GM19324 (cell line): ENCODE measurements at regions not wholly inside any gene's neighbourhood (a gene's known extent, or its start where the extent isn't known, plus 50 kb on each side); places are given as distances from the start of the nearest gene placed in this dataset.

Experiments used
- ATAC-seq: cut with Tn5 transposase; IDR thresholded peaks from one replicate; pipeline ENCODE4 v1.9.1; 2021; ENCODE audit warnings: mild to moderate bottlenecking, moderate library complexity; ENCODE audit not compliant: unreplicated experiment, low FRiP score

- no peak for ATAC-seq
These were observed 76.3 kb downstream of the MRPL14 start for GRCh38 chr6:44050872-44051505.

GRCh38 chr6:44049989-44050871 is 77.0 kb downstream of the MRPL14 start:
- ATAC-seq, result no peak

- no peak for ATAC-seq
These were observed 77.9 kb downstream of the MRPL14 start for GRCh38 chr6:44049163-44049988.

GRCh38 chr6:44048277-44048676 is 79.0 kb downstream of the MRPL14 start:
- no peak for ATAC-seq

GRCh38 chr6:44047801-44048200 is 79.5 kb downstream of the MRPL14 start:
- ATAC-seq, result no peak

- ATAC-seq, result no peak
These were observed 80.1 kb downstream of the MRPL14 start for GRCh38 chr6:44047179-44047546.

- ATAC-seq, result no peak
These were observed 80.6 kb downstream of the MRPL14 start for GRCh38 chr6:44046516-44047178.

GRCh38 chr6:44045672-44046015 is 81.6 kb downstream of the MRPL14 start:
- ATAC-seq, result no peak

GRCh38 chr6:44044940-44045671 is 82.1 kb downstream of the MRPL14 start:
- no peak for ATAC-seq

- ATAC-seq, result no peak
These were observed 83.1 kb downstream of the MRPL14 start for GRCh38 chr6:44044154-44044539.

GRCh38 chr6:44043479-44044153 is 83.6 kb downstream of the MRPL14 start:
- no peak for ATAC-seq

- no peak for ATAC-seq
These were observed 84.2 kb downstream of the MRPL14 start for GRCh38 chr6:44042989-44043478.

- ATAC-seq, result no peak
These were observed 84.8 kb downstream of the MRPL14 start for GRCh38 chr6:44042261-44042988.

- ATAC-seq, result no peak
These were observed 85.6 kb downstream of the MRPL14 start for GRCh38 chr6:44041461-44042260.

- ATAC-seq, result no peak
These were observed 86.5 kb downstream of the MRPL14 start for GRCh38 chr6:44040786-44041185.

GRCh38 chr6:44039839-44040350 is 87.4 kb downstream of the MRPL14 start:
- no peak for ATAC-seq

- ATAC-seq, result no peak
These were observed 88.0 kb downstream of the MRPL14 start for GRCh38 chr6:44039191-44039719.
